WTC11 (cell line): ENCODE measurements at regions not wholly inside any gene's neighbourhood (a gene's known extent, or its start where the extent isn't known, plus 50 kb on each side); places are given as distances from the start of the nearest gene placed in this dataset.
A peak's percentile ranks its signal among the peaks of the same experiment; 100 is the strongest.

Experiments used
- ATAC-seq: fragments of 200-7000 bp; cut with Tn5 transposase; 2 replicates; pipeline ENCODE4 v1.10.0; 2021; ENCODE audit warnings: mild to moderate bottlenecking, moderate library complexity
- CTCF ChIA-PET: fragments of 300-600 bp; sonication (Branson Sonifier 250); formaldehyde crosslinking; loops from one replicate; lab custom pipeline; 2021; ENCODE audit warnings: antibody characterized with exemption; lab: Charles Lee
- POLR2A ChIA-PET: fragments of 350-600 bp; sonication (Branson Sonifier 250); formaldehyde crosslinking; loops from one replicate; lab custom pipeline; 2021; ENCODE audit warnings: antibody characterized with exemption; lab: Charles Lee
- DNase-seq: peaks from one replicate; pipeline ENCODE4 v3.0.0; 2021; ENCODE audit warnings: low spot score
- H3K27ac Mint-ChIP-seq: 2 replicates; pipeline ENCODE4 v1.8.0; 2021; ENCODE audit warnings: mixed read lengths
- H3K27me3 Mint-ChIP-seq: 2 replicates; pipeline ENCODE4 v1.8.0; 2021; ENCODE audit warnings: low read depth, mild to moderate bottlenecking, moderate library complexity, mixed read lengths
- H3K36me3 Mint-ChIP-seq: 2 replicates; pipeline ENCODE4 v1.8.0; 2021; ENCODE audit warnings: mixed read lengths
- H3K4me1 Mint-ChIP-seq: 2 replicates; pipeline ENCODE4 v1.8.0; 2022; ENCODE audit warnings: mixed read lengths
- H3K4me3 Mint-ChIP-seq: 2 replicates; pipeline ENCODE4 v1.8.0; 2021; ENCODE audit warnings: mild to moderate bottlenecking, moderate library complexity, mixed read lengths
- H3K9me3 Mint-ChIP-seq: 2 replicates; pipeline ENCODE4 v1.8.0; 2021; ENCODE audit warnings: mixed read lengths
- ATF2 ChIP-seq: sonication (generic); formaldehyde crosslinking; IDR thresholded peaks from 2 replicates; pipeline ENCODE4 v1.8.1; 2022; ENCODE audit warnings: low read depth, missing genetic modification reagents, borderline replicate concordance
- ATF3 ChIP-seq: sonication (generic); formaldehyde crosslinking; conservative IDR thresholded peaks from 2 replicates; pipeline ENCODE4 v1.8.1; 2022; ENCODE audit warnings: mild to moderate bottlenecking, missing genetic modification reagents
- CREM ChIP-seq: sonication (generic); formaldehyde crosslinking; IDR thresholded peaks from 2 replicates; pipeline ENCODE4 v1.8.1; 2022; ENCODE audit warnings: mild to moderate bottlenecking, missing genetic modification reagents, moderate library complexity
- ERG ChIP-seq: fragments of 250-450 bp; sonication (Bioruptor Pico); IDR thresholded peaks from 2 replicates; pipeline ENCODE4 v1.8.0; 2021; ENCODE audit warnings: mild to moderate bottlenecking
- GABPB1 ChIP-seq: sonication (generic); formaldehyde crosslinking; IDR thresholded peaks from 2 replicates; pipeline ENCODE4 v1.8.1; 2023; ENCODE audit warnings: mild to moderate bottlenecking, missing genetic modification reagents
- NR1H2 ChIP-seq: sonication (generic); formaldehyde crosslinking; IDR thresholded peaks from 2 replicates; pipeline ENCODE4 v1.9.0; 2021; ENCODE audit warnings: mild to moderate bottlenecking, moderate library complexity, missing genetic modification reagents
- PRDM15 ChIP-seq: sonication (generic); formaldehyde crosslinking; IDR thresholded peaks from 2 replicates; pipeline ENCODE4 v1.8.0; 2022; ENCODE audit warnings: missing genetic modification reagents
- PRRX2 ChIP-seq: fragments of 250-450 bp; sonication (Bioruptor Pico); IDR thresholded peaks from 2 replicates; pipeline ENCODE4 v1.8.0; 2021; ENCODE audit warnings: mild to moderate bottlenecking
- SOX15 ChIP-seq: fragments of 250-450 bp; sonication (Bioruptor Pico); IDR thresholded peaks from 2 replicates; pipeline ENCODE4 v1.9.0; 2021; ENCODE audit warnings: mild to moderate bottlenecking
- ZBTB21 ChIP-seq: sonication (generic); formaldehyde crosslinking; IDR thresholded peaks from 2 replicates; pipeline ENCODE4 v1.8.1; 2023; ENCODE audit warnings: mild to moderate bottlenecking, missing genetic modification reagents, borderline replicate concordance
- ZNF121 ChIP-seq: sonication (generic); formaldehyde crosslinking; IDR thresholded peaks from 2 replicates; pipeline ENCODE4 v1.8.0; 2023; ENCODE audit warnings: missing genetic modification reagents
- ZNF232 ChIP-seq: sonication (generic); formaldehyde crosslinking; IDR thresholded peaks from 2 replicates; pipeline ENCODE4 v1.8.0; 2022; ENCODE audit warnings: mild to moderate bottlenecking, missing genetic modification reagents
- TF ChIP-seq, protein P1 (sequence below): fragments of 200-600 bp; IDR thresholded peaks from 2 replicates; pipeline ENCODE4 v1.8.0; 2022; ENCODE audit warnings: antibody characterized with exemption
- TF ChIP-seq, protein P2 (sequence below): fragments of 250-450 bp; sonication (Bioruptor Pico); IDR thresholded peaks from 2 replicates; pipeline ENCODE4 v2.1.2; 2022; ENCODE audit warnings: mild to moderate bottlenecking, moderate library complexity
- TF ChIP-seq, protein P3 (sequence below): sonication (generic); formaldehyde crosslinking; IDR thresholded peaks from 2 replicates; pipeline ENCODE4 v1.8.1; 2023; ENCODE audit warnings: mild to moderate bottlenecking, missing genetic modification reagents, moderate library complexity

DNA sequence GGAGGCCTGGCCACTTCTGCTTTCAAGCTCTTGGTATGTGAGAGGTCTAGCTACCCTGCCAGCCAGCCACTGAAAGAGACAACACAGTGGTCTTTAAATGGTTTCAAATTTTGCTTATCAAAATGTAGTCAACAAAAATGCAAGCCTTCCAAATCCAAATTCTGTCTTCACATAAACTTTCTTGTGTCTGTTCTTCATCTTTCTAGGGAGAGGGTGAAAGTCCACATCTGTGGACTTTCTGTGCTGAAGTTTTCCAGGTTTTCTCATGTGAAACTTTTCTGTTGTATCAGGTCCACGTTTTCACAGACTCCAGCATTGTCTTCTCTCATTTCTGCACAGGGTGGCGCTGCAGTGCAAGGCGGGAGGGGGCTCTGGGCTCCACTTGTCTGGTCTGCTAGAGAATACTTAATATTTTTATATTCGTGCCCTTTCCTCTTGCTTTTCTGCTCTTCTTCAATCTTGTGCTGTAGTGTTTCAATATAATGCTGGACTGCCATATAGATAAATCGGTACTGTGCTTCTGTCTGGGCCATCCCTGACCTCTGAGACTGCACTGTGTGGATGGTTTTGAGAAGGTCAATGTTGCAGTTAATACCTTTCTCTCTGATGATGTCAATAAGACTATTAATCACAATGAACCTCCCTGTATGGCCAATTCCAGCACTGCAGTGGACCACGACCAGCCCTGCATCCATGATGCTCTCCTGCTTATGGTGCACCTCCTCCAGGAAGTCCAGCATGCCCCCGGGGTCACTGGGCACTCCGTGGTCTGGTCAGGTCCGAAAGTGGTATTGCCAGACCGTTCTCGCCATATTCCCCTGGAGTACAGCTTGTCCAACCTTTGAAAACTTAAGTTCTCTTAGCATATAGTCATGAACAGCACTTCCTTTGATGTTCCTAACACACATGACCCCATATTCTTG lies 161.6 kb upstream of the TNFAIP3 start:
- TF ChIP-seq PRDM15 (CRISPR knock-in tag) (0 out of 2 replicates have a peak, but pooled peaks have one; percentile 5), ATF3 (no peak), ATF2 (no peak), NR1H2 (CRISPR knock-in tag) (no peak)
- TF ChIP-seq, protein P1, sequence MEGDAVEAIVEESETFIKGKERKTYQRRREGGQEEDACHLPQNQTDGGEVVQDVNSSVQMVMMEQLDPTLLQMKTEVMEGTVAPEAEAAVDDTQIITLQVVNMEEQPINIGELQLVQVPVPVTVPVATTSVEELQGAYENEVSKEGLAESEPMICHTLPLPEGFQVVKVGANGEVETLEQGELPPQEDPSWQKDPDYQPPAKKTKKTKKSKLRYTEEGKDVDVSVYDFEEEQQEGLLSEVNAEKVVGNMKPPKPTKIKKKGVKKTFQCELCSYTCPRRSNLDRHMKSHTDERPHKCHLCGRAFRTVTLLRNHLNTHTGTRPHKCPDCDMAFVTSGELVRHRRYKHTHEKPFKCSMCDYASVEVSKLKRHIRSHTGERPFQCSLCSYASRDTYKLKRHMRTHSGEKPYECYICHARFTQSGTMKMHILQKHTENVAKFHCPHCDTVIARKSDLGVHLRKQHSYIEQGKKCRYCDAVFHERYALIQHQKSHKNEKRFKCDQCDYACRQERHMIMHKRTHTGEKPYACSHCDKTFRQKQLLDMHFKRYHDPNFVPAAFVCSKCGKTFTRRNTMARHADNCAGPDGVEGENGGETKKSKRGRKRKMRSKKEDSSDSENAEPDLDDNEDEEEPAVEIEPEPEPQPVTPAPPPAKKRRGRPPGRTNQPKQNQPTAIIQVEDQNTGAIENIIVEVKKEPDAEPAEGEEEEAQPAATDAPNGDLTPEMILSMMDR = peak; percentile 63
- Mint-ChIP-seq H3K9me3 (no peaks in the 10 kb centered on the region), H3K36me3 (no peaks in the 10 kb centered on the region), H3K27ac (no peak overlapping the region), H3K4me3 (no peak overlapping the region), H3K4me1 (peaks cover 6% of the 10 kb centered on the region), H3K27me3 (no peaks in the 10 kb centered on the region)
- ChIA-PET POLR2A (no interaction called here), CTCF (interaction anchor here (0.6 to 2.2 kb wide), 24 partner anchors 9 to 400 kb away, joined by 3 to 17 read pairs (median 4); no protein-coding TSS in a partner anchor)
- ATAC-seq (peak; percentile 86), DNase-seq (peak; percentile 72)

- H3K4me3 Mint-ChIP-seq = no peak overlapping the region
- no peak for TF ChIP-seq PRRX2
- TF ChIP-seq GABPB1 (CRISPR knock-in tag) = 0 out of 2 replicates have a peak, but pooled peaks have one; percentile 28
- DNase-seq = no peak
- no peaks in the 10 kb centered on the region for H3K27me3 Mint-ChIP-seq
- peaks cover 6% of the 10 kb centered on the region for H3K4me1 Mint-ChIP-seq
- ChIA-PET POLR2A (no interaction called here), CTCF (interaction anchor here (0.7 to 2.2 kb wide), 3 partner anchors 9 to 239 kb away, joined by 3 to 8 read pairs (median 3); no protein-coding TSS in a partner anchor)
- ATAC-seq = no peak
- no peak overlapping the region for H3K27ac Mint-ChIP-seq
- no peaks in the 10 kb centered on the region for H3K36me3 Mint-ChIP-seq
- H3K9me3 Mint-ChIP-seq = no peaks in the 10 kb centered on the region
Measured at GRCh38 chr6:137706083-137706750, 160.8 kb upstream of the TNFAIP3 start.

DNA sequence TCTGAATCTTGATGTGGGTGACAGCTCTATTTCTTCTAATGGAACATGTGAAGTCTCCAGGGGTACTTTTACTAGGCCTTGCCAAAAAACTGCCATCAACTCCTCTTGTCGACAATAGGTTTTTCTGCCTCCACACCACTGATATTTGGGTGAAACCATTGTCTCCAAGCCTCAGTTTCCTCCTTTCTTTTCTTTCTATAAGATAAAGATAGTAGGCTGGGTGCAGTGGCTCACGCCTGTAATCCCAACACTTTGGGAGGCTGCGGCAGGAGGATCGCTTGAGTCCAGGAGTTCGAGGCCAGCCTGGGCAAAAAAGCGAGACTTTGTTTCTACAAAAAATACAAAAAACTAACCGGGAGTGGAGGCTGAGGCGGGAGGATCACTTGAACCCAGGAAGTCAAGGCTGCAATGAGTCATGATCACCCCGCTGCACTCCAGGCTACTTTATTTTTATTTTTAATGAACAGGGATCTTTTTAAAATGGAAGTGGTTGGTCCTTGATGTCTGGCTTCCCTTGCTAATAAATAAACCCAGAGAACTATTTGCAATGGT lies 159.9 kb upstream of the TNFAIP3 start:
- POLR2A ChIA-PET = no interaction called here
- CTCF ChIA-PET = interaction anchor here (0.7 to 1.8 kb wide), 13 partner anchors 8 to 298 kb away, joined by 3 to 18 read pairs (median 5); no protein-coding TSS in a partner anchor
- Mint-ChIP-seq H3K4me1 (peaks cover 6% of the 10 kb centered on the region), H3K9me3 (no peaks in the 10 kb centered on the region), H3K36me3 (no peaks in the 10 kb centered on the region), H3K27me3 (no peaks in the 10 kb centered on the region; the same call in 1 of the 2 replicates), H3K27ac (no peak overlapping the region), H3K4me3 (no peak overlapping the region)
- ATAC-seq (no peak), DNase-seq (no peak)
- TF ChIP-seq ZNF121 (CRISPR knock-in tag) (no peak), PRRX2 (no peak), SOX15 (CRISPR knock-in tag) (no peak), CREM (CRISPR knock-in tag) (no peak), ZNF232 (CRISPR knock-in tag) (no peak), ERG (CRISPR knock-in tag) (no peak), ZBTB21 (no peak)
- TF ChIP-seq, protein P2, sequence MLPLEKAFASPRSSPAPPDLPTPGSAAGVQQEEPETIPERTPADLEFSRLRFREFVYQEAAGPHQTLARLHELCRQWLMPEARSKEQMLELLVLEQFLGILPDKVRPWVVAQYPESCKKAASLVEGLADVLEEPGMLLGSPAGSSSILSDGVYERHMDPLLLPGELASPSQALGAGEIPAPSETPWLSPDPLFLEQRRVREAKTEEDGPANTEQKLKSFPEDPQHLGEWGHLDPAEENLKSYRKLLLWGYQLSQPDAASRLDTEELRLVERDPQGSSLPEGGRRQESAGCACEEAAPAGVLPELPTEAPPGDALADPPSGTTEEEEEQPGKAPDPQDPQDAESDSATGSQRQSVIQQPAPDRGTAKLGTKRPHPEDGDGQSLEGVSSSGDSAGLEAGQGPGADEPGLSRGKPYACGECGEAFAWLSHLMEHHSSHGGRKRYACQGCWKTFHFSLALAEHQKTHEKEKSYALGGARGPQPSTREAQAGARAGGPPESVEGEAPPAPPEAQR (CRISPR knock-in tag) = no peak
- TF ChIP-seq, protein P3, sequence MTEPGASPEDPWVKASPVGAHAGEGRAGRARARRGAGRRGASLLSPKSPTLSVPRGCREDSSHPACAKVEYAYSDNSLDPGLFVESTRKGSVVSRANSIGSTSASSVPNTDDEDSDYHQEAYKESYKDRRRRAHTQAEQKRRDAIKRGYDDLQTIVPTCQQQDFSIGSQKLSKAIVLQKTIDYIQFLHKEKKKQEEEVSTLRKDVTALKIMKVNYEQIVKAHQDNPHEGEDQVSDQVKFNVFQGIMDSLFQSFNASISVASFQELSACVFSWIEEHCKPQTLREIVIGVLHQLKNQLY (CRISPR knock-in tag) = no peak
